OCI-LY1 (cell line): ENCODE measurements at regions not wholly inside any gene's neighbourhood (a gene's known extent, or its start where the extent isn't known, plus 50 kb on each side); places are given as distances from the start of the nearest gene placed in this dataset.

Source experiments
- H2AFZ ChIP-seq: fragments of 200-600 bp; sonication (generic), shearing (Covaris generic); 2 replicates; pipeline ENCODE4 v1.6.0; 2014; ENCODE audit warnings: antibody characterized with exemption, mild to moderate bottlenecking, low read length
- H3F3A ChIP-seq: fragments of 200-600 bp; sonication (generic), shearing (Covaris generic); 2 replicates; pipeline ENCODE4 v1.6.0; 2014; ENCODE audit warnings: mild to moderate bottlenecking, antibody characterized with exemption, low read length, moderate library complexity; ENCODE audit not compliant: insufficient read depth
- H3K27ac ChIP-seq: fragments of 200-600 bp; sonication (generic); 2 replicates; pipeline ENCODE4 v1.5.1; 2014; ENCODE audit warnings: low read length, mixed run types, mild to moderate bottlenecking, low read depth; ENCODE audit not compliant: poor library complexity, severe bottlenecking
- H3K27me3 ChIP-seq: fragments of 200-600 bp; sonication (generic); 2 replicates; pipeline ENCODE4 v1.6.0; 2014; ENCODE audit warnings: antibody characterized with exemption, mild to moderate bottlenecking, low read length, moderate library complexity; ENCODE audit not compliant: insufficient read depth
- H3K36me3 ChIP-seq: fragments of 200-600 bp; sonication (generic); 2 replicates; pipeline ENCODE4 v1.6.1; 2014; ENCODE audit warnings: mild to moderate bottlenecking, antibody characterized with exemption, low read length, moderate library complexity, mixed read lengths; ENCODE audit not compliant: insufficient read depth
- H3K4me1 ChIP-seq: fragments of 200-600 bp; sonication (generic); 2 replicates; pipeline ENCODE4 v1.5.1; 2014; ENCODE audit warnings: mild to moderate bottlenecking, low read length, moderate library complexity; ENCODE audit not compliant: insufficient read depth, severe bottlenecking
- H3K4me2 ChIP-seq: fragments of 200-600 bp; sonication (generic), shearing (Covaris generic); 2 replicates; pipeline ENCODE4 v1.6.1; 2014; ENCODE audit warnings: low read length
- H3K4me3 ChIP-seq: fragments of 200-600 bp; sonication (generic); 2 replicates; pipeline ENCODE4 v1.5.1; 2014; ENCODE audit warnings: low read length, low read depth, mild to moderate bottlenecking, mixed read lengths; ENCODE audit not compliant: poor library complexity, severe bottlenecking
- H3K79me2 ChIP-seq: fragments of 200-600 bp; shearing (Covaris generic); 2 replicates; pipeline ENCODE4 v1.6.1; 2016; ENCODE audit warnings: mixed run types, low read length, mixed read lengths; ENCODE audit not compliant: insufficient read depth
- H3K9ac ChIP-seq: fragments of 200-600 bp; sonication (generic), shearing (Covaris generic); 2 replicates; pipeline ENCODE4 v1.6.1; 2014; ENCODE audit warnings: mild to moderate bottlenecking, low read length, mixed read lengths
- H3K9me2 ChIP-seq: fragments of 200-600 bp; sonication (generic), shearing (Covaris generic); 2 replicates; pipeline ENCODE4 v1.6.1; 2014; ENCODE audit warnings: low read depth, mild to moderate bottlenecking, low read length, mixed read lengths
- H3K9me3 ChIP-seq: fragments of 200-600 bp; shearing (Covaris generic); 2 replicates; pipeline ENCODE4 v1.6.1; 2014; ENCODE audit warnings: low read length, mixed read lengths
- H4K20me1 ChIP-seq: fragments of 200-600 bp; sonication (generic), shearing (Covaris generic); 2 replicates; pipeline ENCODE4 v1.6.0; 2016; ENCODE audit warnings: mild to moderate bottlenecking, low read length; ENCODE audit not compliant: insufficient read depth
- CTCF ChIP-seq: fragments of 200-600 bp; sonication (generic), shearing (Covaris generic); IDR thresholded peaks from 2 replicates; pipeline ENCODE4 v1.5.1; 2017; ENCODE audit warnings: mild to moderate bottlenecking, antibody characterized with exemption, low read length, moderate library complexity, mixed read lengths
- EZH2 ChIP-seq: fragments of 200-600 bp; sonication (generic), shearing (Covaris generic); IDR thresholded peaks from 2 replicates; pipeline ENCODE4 v1.8.0; 2017; ENCODE audit warnings: borderline replicate concordance, mixed run types, mild to moderate bottlenecking, antibody characterized with exemption, low read length, moderate library complexity, mixed read lengths

GRCh38 chr18:27605107-27605834, 420.2 kb upstream of the CHST9 start:
- H3K79me2 ChIP-seq, result no peaks in the 10 kb centered on the region
- H3F3A ChIP-seq, result no peaks in the 10 kb centered on the region
- H3K27me3 ChIP-seq, result no peaks in the 10 kb centered on the region
- no peaks in the 10 kb centered on the region for H3K36me3 ChIP-seq
- no peak overlapping the region for H3K4me2 ChIP-seq
- TF ChIP-seq CTCF (peak; percentile 78), EZH2 (no peak)
- H4K20me1 ChIP-seq, result no peaks in the 10 kb centered on the region
- no peaks in the 10 kb centered on the region for H3K9me3 ChIP-seq
- no peak overlapping the region for H3K9ac ChIP-seq
- no peak overlapping the region for H3K4me3 ChIP-seq
- H3K27ac ChIP-seq, result no peak overlapping the region
- no peaks in the 10 kb centered on the region for H3K9me2 ChIP-seq
- H3K4me1 ChIP-seq, result no peaks in the 10 kb centered on the region
- no peak overlapping the region for H2AFZ ChIP-seq

- H3K4me2 ChIP-seq, result no peak overlapping the region
- no peaks in the 10 kb centered on the region for H3K9me3 ChIP-seq
- no peak for TF ChIP-seq CTCF
- no peak for TF ChIP-seq EZH2
- H3K9ac ChIP-seq, result no peak overlapping the region
- H3F3A ChIP-seq, result no peaks in the 10 kb centered on the region
- H3K4me3 ChIP-seq, result no peak overlapping the region
- H2AFZ ChIP-seq, result no peak overlapping the region
- no peak overlapping the region for H3K27ac ChIP-seq
- H3K36me3 ChIP-seq, result no peaks in the 10 kb centered on the region
- no peaks in the 10 kb centered on the region for H3K4me1 ChIP-seq
- no peaks in the 10 kb centered on the region for H3K9me2 ChIP-seq
- H3K79me2 ChIP-seq, result no peaks in the 10 kb centered on the region
- H3K27me3 ChIP-seq, result no peaks in the 10 kb centered on the region
- H4K20me1 ChIP-seq, result no peaks in the 10 kb centered on the region
Measured at GRCh38 chr18:27604583-27604982, 419.5 kb upstream of the CHST9 start.

GRCh38 chr18:27602092-27602491, 417.0 kb upstream of the CHST9 start:
- no peak overlapping the region for H3K27ac ChIP-seq
- H3K4me3 ChIP-seq, result no peak overlapping the region

More at GRCh38 chr18:27602092-27602491, 417.0 kb upstream of the CHST9 start:
- no peaks in the 10 kb centered on the region for H3K36me3 ChIP-seq
- no peak for TF ChIP-seq EZH2
- TF ChIP-seq CTCF, result no peak
- no peaks in the 10 kb centered on the region for H3K9me3 ChIP-seq
- no peaks in the 10 kb centered on the region for H3F3A ChIP-seq
- H3K4me1 ChIP-seq, result no peaks in the 10 kb centered on the region
- no peaks in the 10 kb centered on the region for H3K79me2 ChIP-seq
- H2AFZ ChIP-seq, result no peak overlapping the region
- no peak overlapping the region for H3K9ac ChIP-seq
- no peak overlapping the region for H3K4me2 ChIP-seq
- H3K9me2 ChIP-seq, result no peaks in the 10 kb centered on the region
- H3K27me3 ChIP-seq, result no peaks in the 10 kb centered on the region
- no peaks in the 10 kb centered on the region for H4K20me1 ChIP-seq
